NT2/D1 (cell line): ENCODE measurements at regions not wholly inside any gene's neighbourhood (a gene's known extent, or its start where the extent isn't known, plus 50 kb on each side); places are given as distances from the start of the nearest gene placed in this dataset.

Experiments used
- DNase-seq: peaks from one replicate; pipeline ENCODE4 v3.0.0-alpha.2; 2011; ENCODE audit warnings: low read depth, low spot score
- H3K27me3 ChIP-seq: 2 replicates; pipeline ENCODE4 v1.6.0; 2011; ENCODE audit warnings: mild to moderate bottlenecking; ENCODE audit not compliant: insufficient read length, insufficient read depth
- H3K36me3 ChIP-seq: 2 replicates; pipeline ENCODE4 v1.6.1; 2011; ENCODE audit warnings: mild to moderate bottlenecking, low read length, mixed read lengths; ENCODE audit not compliant: insufficient read depth, insufficient read length
- H3K4me1 ChIP-seq: 2 replicates; pipeline ENCODE4 v1.5.1; 2011; ENCODE audit not compliant: insufficient read depth, insufficient read length
- H3K4me3 ChIP-seq: 2 replicates; pipeline ENCODE4 v1.5.1; 2011; ENCODE audit warnings: low read depth; ENCODE audit not compliant: insufficient read length
- H3K9ac ChIP-seq: 2 replicates; pipeline ENCODE4 v1.6.0; 2011; ENCODE audit warnings: low read depth; ENCODE audit not compliant: insufficient read length
- H3K9me3 ChIP-seq: 2 replicates; pipeline ENCODE4 v1.5.1; 2011; ENCODE audit warnings: mild to moderate bottlenecking, low read length; ENCODE audit not compliant: insufficient read depth
- SUZ12 ChIP-seq: IDR thresholded peaks from 2 replicates; pipeline ENCODE4 v1.6.1; 2011; ENCODE audit not compliant: insufficient read length, insufficient read depth; ENCODE audit errors: extremely low read depth
- YY1 ChIP-seq: IDR thresholded peaks from 2 replicates; pipeline ENCODE4 v1.6.1; 2011; ENCODE audit not compliant: insufficient read length, insufficient read depth
- ZNF274 ChIP-seq: IDR thresholded peaks from 2 replicates; pipeline ENCODE4 v1.6.1; 2011; ENCODE audit warnings: mild to moderate bottlenecking, low read depth, low read length

DNA sequence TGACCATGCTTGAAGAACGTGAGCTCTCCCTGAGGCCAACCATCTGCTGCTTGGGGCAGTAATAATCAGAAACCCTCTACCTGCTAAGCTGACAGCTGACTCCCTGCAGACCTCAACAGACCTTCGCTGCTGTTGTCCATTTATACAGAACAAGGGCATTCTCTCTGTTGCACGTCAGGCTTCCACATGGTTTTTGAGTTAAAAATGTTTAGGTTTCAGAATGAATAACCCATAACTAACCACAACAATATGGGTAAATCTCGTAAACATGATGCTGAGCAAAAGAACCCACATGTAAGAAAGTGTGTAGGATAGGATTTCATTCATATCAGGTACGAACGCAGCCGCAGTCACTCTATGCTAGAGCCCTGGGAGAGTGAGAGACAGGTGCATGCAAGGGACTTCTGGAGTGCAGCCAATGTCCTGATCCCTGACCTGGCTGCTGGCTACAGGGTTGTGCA, 348.5 kb downstream of the MED10 start:
- Histone ChIP-seq H3K9ac (no peak overlapping the region), H3K36me3 (no peaks in the 10 kb centered on the region), H3K4me3 (no peak overlapping the region), H3K9me3 (no peaks in the 10 kb centered on the region; the same call in 1 of the 2 replicates), H3K4me1 (no peaks in the 10 kb centered on the region), H3K27me3 (no peaks in the 10 kb centered on the region)
- no peak for DNase-seq
- TF ChIP-seq YY1 (no peak), SUZ12 (no peak), ZNF274 (no peak)

DNA sequence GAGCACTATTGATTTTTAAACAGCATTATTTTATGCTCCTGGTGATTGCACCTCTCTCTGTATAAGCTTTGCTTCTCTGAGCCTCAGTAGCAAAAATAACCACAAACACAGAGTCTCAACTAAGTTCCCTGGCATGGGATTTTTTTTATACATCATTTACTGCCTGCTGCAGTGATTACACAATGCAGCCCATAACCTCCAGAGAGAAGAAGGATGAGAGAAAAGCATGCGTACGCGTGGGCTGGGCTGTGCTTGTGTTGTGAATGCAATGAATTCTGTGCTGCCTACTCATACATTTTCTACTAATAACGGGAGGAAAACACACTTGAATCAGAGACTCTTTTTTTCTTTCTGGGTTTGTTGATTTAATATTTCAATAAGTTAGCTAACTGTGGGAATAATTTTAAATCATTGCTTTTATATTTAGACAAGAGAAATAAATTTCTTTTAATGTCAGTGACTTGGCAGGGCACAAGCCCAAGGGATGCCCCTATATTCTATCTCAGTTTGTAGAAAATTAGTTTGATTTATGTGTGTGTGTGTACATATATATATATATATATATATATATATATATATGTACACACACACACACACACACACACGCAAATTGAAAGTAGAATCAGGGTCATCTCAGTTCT, 351.5 kb downstream of the MED10 start:
- Histone ChIP-seq H3K27me3 (no peaks in the 10 kb centered on the region), H3K4me1 (no peaks in the 10 kb centered on the region), H3K4me3 (no peak overlapping the region), H3K9ac (no peak overlapping the region), H3K36me3 (no peaks in the 10 kb centered on the region), H3K9me3 (no peaks in the 10 kb centered on the region; the same call in 1 of the 2 replicates)
- TF ChIP-seq ZNF274, result no peak
- TF ChIP-seq YY1, result no peak
- TF ChIP-seq SUZ12, result no peak
- no peak for DNase-seq

DNA sequence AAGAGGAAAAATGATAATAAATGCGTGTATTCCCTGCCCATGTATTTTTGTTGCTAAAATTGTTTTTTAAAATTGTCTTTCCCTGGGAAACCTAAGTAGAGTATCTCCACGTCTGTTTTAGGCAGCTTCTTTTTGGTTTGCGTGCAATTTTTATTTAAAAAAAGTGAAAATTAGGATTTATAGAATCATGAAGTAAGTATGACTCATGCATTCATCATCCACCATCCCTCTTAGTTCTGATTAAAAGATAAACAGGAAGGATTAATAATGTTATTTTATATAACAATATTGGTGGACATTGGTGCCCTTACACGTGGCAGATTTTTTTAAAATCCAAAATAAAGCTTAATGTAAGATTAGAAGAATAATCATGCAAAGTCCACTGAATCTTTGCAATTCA, 358.7 kb downstream of the MED10 start:
- no peak for DNase-seq

DNA sequence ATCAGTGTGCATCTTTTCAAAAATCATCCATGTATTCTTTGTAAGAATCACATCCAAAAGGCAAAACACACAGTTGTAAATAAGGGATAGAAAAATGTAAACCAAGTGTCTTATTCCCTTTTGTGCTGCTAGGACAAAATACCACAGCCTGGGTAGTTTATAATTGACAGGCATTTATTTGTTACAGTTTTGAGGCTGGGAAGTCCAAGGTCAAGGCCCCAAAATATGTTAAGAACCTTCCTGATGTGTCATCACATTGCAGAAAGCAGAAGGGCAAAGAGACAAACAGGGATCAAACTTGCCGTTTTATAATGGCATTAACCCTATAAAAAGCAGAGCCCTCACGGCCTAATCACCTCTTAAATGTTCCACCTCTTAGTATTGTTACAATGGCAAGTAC, 364.8 kb downstream of the MED10 start:
- TF ChIP-seq ZNF274 (no peak), SUZ12 (no peak), YY1 (no peak)
- Histone ChIP-seq H3K4me1 (no peaks in the 10 kb centered on the region), H3K36me3 (no peaks in the 10 kb centered on the region), H3K9ac (no peak overlapping the region), H3K27me3 (no peaks in the 10 kb centered on the region), H3K4me3 (no peak overlapping the region), H3K9me3 (peaks cover 7% of the 10 kb centered on the region; the same call in 1 of the 2 replicates)
- no peak for DNase-seq

More for the DNA sequence above, 358.7 kb downstream of the MED10 start:
- no peak overlapping the region for H3K9ac ChIP-seq
- H3K4me1 ChIP-seq, result no peaks in the 10 kb centered on the region
- H3K9me3 ChIP-seq, result no peaks in the 10 kb centered on the region
- H3K36me3 ChIP-seq, result no peaks in the 10 kb centered on the region
- TF ChIP-seq ZNF274 (no peak), YY1 (no peak), SUZ12 (no peak)
- no peak overlapping the region for H3K4me3 ChIP-seq
- H3K27me3 ChIP-seq, result no peaks in the 10 kb centered on the region

DNA sequence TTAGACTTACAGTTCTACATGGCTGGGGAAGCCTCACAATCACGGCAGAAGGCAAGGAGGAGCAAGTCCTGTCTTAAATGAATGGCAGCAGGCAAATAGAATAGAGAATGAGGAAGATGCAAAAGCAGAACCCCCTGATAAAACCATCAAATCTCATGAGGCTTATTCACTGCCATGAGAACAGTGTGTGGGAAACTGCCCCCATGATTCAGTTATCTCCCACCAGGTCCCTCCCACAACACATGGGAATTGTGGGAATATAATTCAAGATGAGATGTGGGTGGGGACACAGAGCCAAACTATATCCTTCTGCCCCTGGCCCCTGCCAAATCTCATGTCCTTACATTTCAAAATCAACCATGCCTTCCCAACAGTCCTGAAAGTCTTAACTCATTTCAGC, 367.1 kb downstream of the MED10 start:
- Histone ChIP-seq H3K27me3 (no peaks in the 10 kb centered on the region), H3K9ac (no peak overlapping the region), H3K4me1 (no peaks in the 10 kb centered on the region), H3K36me3 (no peaks in the 10 kb centered on the region), H3K4me3 (no peak overlapping the region), H3K9me3 (peaks cover 7% of the 10 kb centered on the region; the same call in 1 of the 2 replicates)
- no peak for TF ChIP-seq ZNF274
- TF ChIP-seq YY1, result no peak
- TF ChIP-seq SUZ12, result no peak
- DNase-seq, result no peak

DNA sequence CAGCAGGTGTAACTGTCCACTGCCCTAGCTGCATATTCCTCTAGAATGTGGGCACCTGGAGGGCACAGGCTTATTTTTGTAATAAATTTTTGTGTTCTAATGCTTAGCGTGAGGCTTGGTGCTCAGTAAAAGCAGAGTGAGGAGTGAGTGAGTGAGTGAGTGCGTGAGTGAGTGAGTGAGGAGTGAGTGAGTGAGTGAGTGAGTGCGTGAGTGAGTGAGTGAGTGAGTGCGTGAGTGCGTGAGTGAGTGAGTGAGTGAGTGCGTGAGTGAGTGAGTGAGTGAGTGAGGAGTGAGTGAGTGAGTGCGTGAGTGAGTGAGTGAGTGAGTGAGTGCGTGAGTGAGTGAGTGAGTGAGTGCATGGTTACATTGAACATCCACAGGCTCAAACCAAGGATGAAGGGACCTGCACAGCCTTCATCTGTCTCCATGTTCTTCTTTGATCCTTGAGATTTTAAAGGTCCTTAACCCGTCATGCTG, 371.5 kb downstream of the MED10 start:
- DNase-seq, result no peak
- H3K4me3 ChIP-seq, result no peak overlapping the region
- no peaks in the 10 kb centered on the region for H3K27me3 ChIP-seq
- H3K9ac ChIP-seq, result no peak overlapping the region
- 0 out of 2 replicates have a peak, but pooled peaks cover 2% of the 10 kb centered on the region for H3K9me3 ChIP-seq
- no peaks in the 10 kb centered on the region for H3K36me3 ChIP-seq
- no peaks in the 10 kb centered on the region for H3K4me1 ChIP-seq
- TF ChIP-seq ZNF274, result no peak

DNA sequence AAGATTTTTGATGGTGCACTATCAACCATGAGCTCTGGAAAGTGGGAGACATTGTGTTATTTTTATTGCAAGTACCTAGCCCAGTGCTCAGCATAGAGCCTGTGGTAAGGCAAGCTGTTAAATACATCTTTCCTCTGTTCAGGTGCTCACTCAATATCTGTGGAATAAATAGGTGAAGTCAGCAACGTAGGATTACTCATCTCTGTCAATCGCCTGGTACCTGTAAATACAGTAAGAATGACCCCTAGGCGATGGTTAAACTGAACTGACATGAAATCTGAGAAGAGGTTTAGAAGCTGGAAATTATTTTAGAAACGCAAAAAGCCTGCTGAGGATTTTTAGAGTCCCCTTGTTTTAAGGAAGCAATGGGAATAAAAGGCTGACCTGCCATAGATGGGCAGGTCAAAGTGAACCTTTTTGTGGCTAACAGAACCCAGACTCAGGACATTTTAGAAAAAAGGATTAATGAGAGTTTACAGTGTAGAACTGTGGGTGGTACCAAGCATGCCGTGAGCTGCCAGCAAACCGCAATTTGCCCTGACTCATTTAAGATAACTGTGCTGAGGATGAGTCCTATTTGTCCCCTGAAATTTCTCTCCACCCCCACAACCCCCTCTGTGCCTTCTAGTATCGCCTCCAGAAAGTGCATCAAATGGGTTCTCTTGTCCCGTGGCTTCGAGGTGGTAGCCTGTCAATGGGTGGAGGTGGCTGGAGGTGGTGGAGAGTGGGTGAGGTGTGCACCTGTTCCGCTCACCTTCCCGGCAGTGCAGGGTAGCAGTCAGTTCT, 375.1 kb downstream of the MED10 start:
- TF ChIP-seq ZNF274 (no peak), SUZ12 (no peak), YY1 (no peak)
- no peak overlapping the region for H3K9ac ChIP-seq
- no peak for DNase-seq
- H3K4me1 ChIP-seq, result no peaks in the 10 kb centered on the region
- no peak overlapping the region for H3K4me3 ChIP-seq
- H3K27me3 ChIP-seq, result no peaks in the 10 kb centered on the region
- no peaks in the 10 kb centered on the region for H3K36me3 ChIP-seq
- H3K9me3 ChIP-seq, result no peaks in the 10 kb centered on the region
